GM13976 (cell line): ENCODE measurements at regions not wholly inside any gene's neighbourhood (a gene's known extent, or its start where the extent isn't known, plus 50 kb on each side); places are given as distances from the start of the nearest gene placed in this dataset.

Source experiments
- DNase-seq: peaks from one replicate; pipeline ENCODE4 v3.0.0; 2012; ENCODE audit warnings: low spot score
- CTCF ChIP-seq: IDR thresholded peaks from 2 replicates; pipeline ENCODE4 v1.5.1; 2012; ENCODE audit warnings: borderline replicate concordance, mild to moderate bottlenecking; ENCODE audit not compliant: insufficient read depth; ENCODE audit errors: extremely low read depth, missing control alignments, control extremely low read depth
- in situ Hi-C: fragments of 300-500 bp; cut with MboI; formaldehyde crosslinking; loops from one replicate; pipeline ENCODE4 v1.12.0; 2022; ENCODE audit warnings: low sequenced_read_pairs, mixed read lengths, inconsistent platforms; ENCODE audit not compliant: unreplicated experiment

- in situ Hi-C loops = no loop called here
- TF ChIP-seq CTCF = no peak
Observed at GRCh38 chr13:90956031-90956430, 391.5 kb upstream of the MIR17HG start.

GRCh38 chr13:90958866-90959265 is 388.6 kb upstream of the MIR17HG start:
- in situ Hi-C loops = no loop called here
- DNase-seq = no peak
- no peak for TF ChIP-seq CTCF

More at GRCh38 chr13:90956031-90956430, 391.5 kb upstream of the MIR17HG start:
- DNase-seq = no peak

GRCh38 chr13:90968166-90968904 is 379.2 kb upstream of the MIR17HG start:
- DNase-seq = no peak
- in situ Hi-C loops = no loop called here
- no peak for TF ChIP-seq CTCF

- in situ Hi-C loops = no loop called here
- DNase-seq = no peak
Observed at GRCh38 chr13:90974249-90974975, 373.1 kb upstream of the MIR17HG start.

GRCh38 chr13:90979059-90979458 is 368.4 kb upstream of the MIR17HG start:
- in situ Hi-C loops = no loop called here
- no peak for TF ChIP-seq CTCF
- DNase-seq = no peak

More at GRCh38 chr13:90974249-90974975, 373.1 kb upstream of the MIR17HG start:
- TF ChIP-seq CTCF = no peak

GRCh38 chr13:90984756-90985155 is 362.7 kb upstream of the MIR17HG start:
- in situ Hi-C loops = no loop called here
- no peak for DNase-seq
- TF ChIP-seq CTCF = no peak
